Mesendoderm (in vitro differentiated cells): ENCODE measurements at regions not wholly inside any gene's neighbourhood (a gene's known extent, or its start where the extent isn't known, plus 50 kb on each side); places are given as distances from the start of the nearest gene placed in this dataset.

Experiments used
- DNase-seq: peaks from one replicate; pipeline ENCODE4 v3.0.0; 2013
- H2AK5ac ChIP-seq: 2 replicates; pipeline ENCODE4 v1.6.1; 2013; ENCODE audit warnings: low read length, inconsistent platforms
- H2BK120ac ChIP-seq: 2 replicates; pipeline ENCODE4 v1.6.1; 2013; ENCODE audit warnings: low read depth, mild to moderate bottlenecking, low read length, moderate library complexity, mixed read lengths
- H2BK15ac ChIP-seq: replicated peaks from 2 replicates; pipeline ENCODE4 v1.6.1; 2013; ENCODE audit warnings: low read depth, mild to moderate bottlenecking, moderate library complexity
- H2BK5ac ChIP-seq: 2 replicates; pipeline ENCODE4 v1.6.1; 2013; ENCODE audit warnings: low read length, inconsistent platforms
- H3K18ac ChIP-seq: 2 replicates; pipeline ENCODE4 v1.6.1; 2013; ENCODE audit warnings: mild to moderate bottlenecking, low read length, mixed read lengths
- H3K23ac ChIP-seq: one replicate; pipeline ENCODE4 v1.6.1; 2013; ENCODE audit warnings: low read length
- H3K27ac ChIP-seq: 2 replicates; pipeline ENCODE4 v1.5.1; 2013; ENCODE audit warnings: low read depth, mild to moderate bottlenecking, inconsistent platforms, low read length, moderate library complexity
- H3K27me3 ChIP-seq: 2 replicates; pipeline ENCODE4 v1.6.1; 2013; ENCODE audit warnings: low read length, control low read depth, mild to moderate bottlenecking, inconsistent platforms; ENCODE audit not compliant: insufficient read depth, poor library complexity
- H3K36me3 ChIP-seq: 2 replicates; pipeline ENCODE4 v1.6.1; 2013; ENCODE audit warnings: low read length, inconsistent platforms; ENCODE audit not compliant: control insufficient read depth, insufficient read depth
- H3K4ac ChIP-seq: one replicate; pipeline ENCODE4 v1.6.1; 2013; ENCODE audit warnings: low read depth, mild to moderate bottlenecking, low read length, moderate library complexity
- H3K4me1 ChIP-seq: 2 replicates; pipeline ENCODE4 v1.6.1; 2013; ENCODE audit warnings: low read depth, low read length, inconsistent platforms; ENCODE audit not compliant: control insufficient read depth
- H3K4me2 ChIP-seq: 2 replicates; pipeline ENCODE4 v1.6.1; 2013; ENCODE audit warnings: low read length
- H3K4me3 ChIP-seq: 2 replicates; pipeline ENCODE4 v1.5.1; 2013; ENCODE audit warnings: mild to moderate bottlenecking, low read length
- H3K56ac ChIP-seq: one replicate; pipeline ENCODE4 v1.6.1; 2013; ENCODE audit warnings: low read length
- H3K79me1 ChIP-seq: 2 replicates; pipeline ENCODE4 v1.6.1; 2013; ENCODE audit warnings: low read length, inconsistent platforms
- H3K79me2 ChIP-seq: 2 replicates; pipeline ENCODE4 v1.6.1; 2013; ENCODE audit warnings: mild to moderate bottlenecking, low read length; ENCODE audit not compliant: control insufficient read depth, insufficient read depth
- H3K9ac ChIP-seq: 2 replicates; pipeline ENCODE4 v1.6.1; 2013; ENCODE audit warnings: low read length, inconsistent platforms
- H4K5ac ChIP-seq: one replicate; pipeline ENCODE4 v1.6.1; 2013; ENCODE audit warnings: low read length
- H4K8ac ChIP-seq: one replicate; pipeline ENCODE4 v1.6.1; 2013; ENCODE audit warnings: low read depth, mild to moderate bottlenecking, control low read depth, low read length, moderate library complexity
- WGBS: extraction: QIAGEN DNeasy Blood & Tissue Kit; methylation state at CpG from one replicate; pipeline ENCODE4 v1.1.7; 2013; ENCODE audit warnings: low lambda C conversion rate, missing lambda C conversion rate; ENCODE audit not compliant: insufficient coverage; ENCODE audit errors: extremely low coverage; 5-methylcytosine and 5-hydroxymethylcytosine counted together

DNA sequence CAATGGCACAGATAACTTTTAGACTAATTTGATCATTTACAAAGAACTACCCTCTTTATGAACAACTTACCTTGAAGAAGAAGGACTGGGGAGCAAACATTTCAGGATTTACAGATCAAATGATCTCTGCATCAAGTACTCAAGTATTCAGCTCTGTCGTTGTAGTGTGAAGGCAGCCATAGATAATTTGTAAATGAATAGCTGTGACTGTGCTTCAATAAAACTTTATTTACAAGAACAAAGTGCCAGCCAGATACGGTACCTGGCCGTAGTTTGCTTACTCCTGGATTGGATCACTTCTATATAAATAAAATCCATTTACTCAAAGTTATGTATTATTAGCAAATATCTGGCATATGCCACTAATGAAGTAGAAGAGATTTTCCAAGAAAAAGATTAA lies 388.2 kb upstream of the SEMA3A start:
- H3K9ac ChIP-seq: no peak overlapping the region
- DNase-seq: no peak
- no CpG with 5 or more reads among the region's 3 CpGs for WGBS
- no peak overlapping the region for H3K4me3 ChIP-seq
- no peak overlapping the region for H3K4ac ChIP-seq
- H3K56ac ChIP-seq: no peak overlapping the region
- H3K23ac ChIP-seq: no peak overlapping the region
- H2BK15ac ChIP-seq: no peak overlapping the region
- no peak overlapping the region for H2AK5ac ChIP-seq
- no peak overlapping the region for H2BK120ac ChIP-seq
- H3K79me2 ChIP-seq: no peaks in the 10 kb centered on the region
- no peak overlapping the region for H3K18ac ChIP-seq
- H4K8ac ChIP-seq: no peak overlapping the region
- H3K36me3 ChIP-seq: no peaks in the 10 kb centered on the region
- H2BK5ac ChIP-seq: no peak overlapping the region
- H3K4me1 ChIP-seq: no peaks in the 10 kb centered on the region
- H4K5ac ChIP-seq: no peak overlapping the region
- H3K4me2 ChIP-seq: no peak overlapping the region
- H3K27me3 ChIP-seq: no peaks in the 10 kb centered on the region
- no peaks in the 10 kb centered on the region for H3K79me1 ChIP-seq
- H3K27ac ChIP-seq: no peak overlapping the region

DNA sequence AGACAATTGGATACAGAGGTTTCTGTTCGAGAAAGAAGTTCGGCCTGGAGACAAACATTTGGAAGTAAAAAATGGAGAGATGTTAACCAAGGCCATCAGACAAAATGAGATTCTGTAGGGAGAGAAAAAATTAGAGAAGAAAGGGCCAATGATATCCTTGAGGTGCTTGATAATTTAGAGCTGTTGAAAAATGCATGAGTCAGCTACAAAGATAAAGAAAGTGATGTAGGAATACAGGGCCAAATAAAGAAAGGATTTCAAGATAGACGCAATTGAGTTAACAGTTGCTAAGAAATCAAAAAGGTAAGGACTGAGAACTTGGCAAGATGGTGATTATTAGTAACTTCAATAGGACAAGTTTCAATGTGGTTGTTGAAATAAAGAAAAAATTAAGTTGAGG lies 384.2 kb upstream of the SEMA3A start:
- whole genome bisulfite sequencing: no CpG with 5 or more reads among the region's 3 CpGs
- no peak overlapping the region for H3K23ac ChIP-seq
- H2BK5ac ChIP-seq: no peak overlapping the region
- no peak overlapping the region for H3K9ac ChIP-seq
- H3K56ac ChIP-seq: no peak overlapping the region
- no peak overlapping the region for H3K18ac ChIP-seq
- H2BK120ac ChIP-seq: no peak overlapping the region
- H3K27ac ChIP-seq: no peak overlapping the region
- H3K79me1 ChIP-seq: no peaks in the 10 kb centered on the region
- H3K27me3 ChIP-seq: no peaks in the 10 kb centered on the region
- no peak for DNase-seq
- H3K4me3 ChIP-seq: no peak overlapping the region
- H3K79me2 ChIP-seq: no peaks in the 10 kb centered on the region
- H2BK15ac ChIP-seq: no peak overlapping the region
- H3K4me1 ChIP-seq: no peaks in the 10 kb centered on the region
- no peaks in the 10 kb centered on the region for H3K36me3 ChIP-seq
- no peak overlapping the region for H3K4ac ChIP-seq
- H2AK5ac ChIP-seq: no peak overlapping the region
- H4K8ac ChIP-seq: no peak overlapping the region
- H3K4me2 ChIP-seq: no peak overlapping the region
- no peak overlapping the region for H4K5ac ChIP-seq

DNA sequence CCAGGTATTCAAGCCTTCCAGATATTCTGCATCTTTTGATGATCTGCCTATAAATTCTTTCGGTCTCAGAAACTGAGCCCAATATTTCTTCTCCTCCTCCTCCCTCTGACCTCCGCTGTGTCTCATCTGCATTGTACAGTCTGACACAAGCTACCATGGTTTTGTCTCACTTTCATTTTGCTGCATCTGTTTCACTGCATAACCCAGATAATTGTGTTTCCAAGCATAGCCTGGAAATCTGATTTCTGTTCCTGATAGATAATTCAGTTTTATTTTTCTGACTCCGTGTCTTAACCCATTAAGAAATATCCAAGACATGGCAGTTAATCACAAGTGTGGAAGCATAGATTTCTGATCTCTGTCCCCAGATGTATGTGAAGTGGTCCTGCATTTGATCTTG lies 374.2 kb upstream of the SEMA3A start:
- no peak overlapping the region for H4K8ac ChIP-seq
- no peak overlapping the region for H3K18ac ChIP-seq
- no peak overlapping the region for H3K27ac ChIP-seq
- H3K36me3 ChIP-seq: no peaks in the 10 kb centered on the region
- no peak for DNase-seq
- no peaks in the 10 kb centered on the region for H3K79me2 ChIP-seq
- WGBS: no CpG with 5 or more reads among the region's 3 CpGs
- H3K4me3 ChIP-seq: no peak overlapping the region
- no peak overlapping the region for H3K56ac ChIP-seq
- no peak overlapping the region for H2AK5ac ChIP-seq
- no peak overlapping the region for H2BK120ac ChIP-seq
- H4K5ac ChIP-seq: no peak overlapping the region
- H3K79me1 ChIP-seq: no peaks in the 10 kb centered on the region
- no peaks in the 10 kb centered on the region for H3K4me1 ChIP-seq
- H3K27me3 ChIP-seq: no peaks in the 10 kb centered on the region
- no peak overlapping the region for H2BK5ac ChIP-seq
- H3K23ac ChIP-seq: no peak overlapping the region
- no peak overlapping the region for H3K9ac ChIP-seq
- no peak overlapping the region for H3K4me2 ChIP-seq
- no peak overlapping the region for H2BK15ac ChIP-seq
- no peak overlapping the region for H3K4ac ChIP-seq

DNA sequence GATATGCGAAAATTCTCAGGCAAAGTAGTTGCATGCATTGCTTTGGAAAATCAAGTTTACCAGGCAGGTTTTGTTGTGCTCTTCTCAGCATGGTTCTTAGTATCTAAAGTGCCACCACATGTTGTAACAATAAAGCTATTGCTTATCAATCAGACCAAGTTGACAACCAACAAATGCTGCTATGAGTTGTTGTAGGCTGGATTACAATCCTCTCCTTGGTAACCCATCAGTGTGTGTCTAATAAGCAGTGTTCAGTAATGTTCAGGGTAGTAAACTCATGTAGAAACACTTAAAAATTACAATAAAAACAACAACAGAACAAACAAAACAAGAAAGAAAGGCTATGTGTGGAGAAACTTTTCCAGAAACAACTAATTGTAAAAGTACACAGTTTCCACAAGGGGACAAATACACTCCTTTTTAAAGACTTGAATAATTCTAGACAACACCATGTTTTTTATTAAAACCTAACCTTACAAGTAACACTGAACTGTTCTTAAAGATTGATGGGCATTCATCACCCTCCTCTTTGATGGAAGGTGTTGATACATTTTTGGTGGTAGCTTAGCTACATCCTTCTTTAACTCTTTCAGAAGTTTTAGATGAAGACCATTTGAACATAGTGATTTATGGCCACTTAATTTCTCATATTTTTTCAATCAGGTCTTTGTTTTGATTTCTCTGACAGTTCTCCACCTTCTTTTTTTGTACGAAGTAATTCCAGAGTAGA lies 370.9 kb upstream of the SEMA3A start:
- Histone ChIP-seq H2BK120ac (no peak overlapping the region), H3K79me1 (no peaks in the 10 kb centered on the region), H3K9ac (no peak overlapping the region), H3K4me2 (no peak overlapping the region), H4K8ac (no peak overlapping the region), H3K27ac (no peak overlapping the region), H3K4me3 (no peak overlapping the region), H3K36me3 (no peaks in the 10 kb centered on the region), H2AK5ac (no peak overlapping the region), H2BK5ac (no peak overlapping the region), H4K5ac (no peak overlapping the region), H3K4me1 (no peaks in the 10 kb centered on the region), H3K18ac (no peak overlapping the region), H3K23ac (no peak overlapping the region), H2BK15ac (no peak overlapping the region), H3K27me3 (no peaks in the 10 kb centered on the region), H3K56ac (no peak overlapping the region), H3K79me2 (no peaks in the 10 kb centered on the region), H3K4ac (no peak overlapping the region)
- DNase-seq: peak; percentile 17
- WGBS: no CpG with 5 or more reads among the region's 2 CpGs

DNA sequence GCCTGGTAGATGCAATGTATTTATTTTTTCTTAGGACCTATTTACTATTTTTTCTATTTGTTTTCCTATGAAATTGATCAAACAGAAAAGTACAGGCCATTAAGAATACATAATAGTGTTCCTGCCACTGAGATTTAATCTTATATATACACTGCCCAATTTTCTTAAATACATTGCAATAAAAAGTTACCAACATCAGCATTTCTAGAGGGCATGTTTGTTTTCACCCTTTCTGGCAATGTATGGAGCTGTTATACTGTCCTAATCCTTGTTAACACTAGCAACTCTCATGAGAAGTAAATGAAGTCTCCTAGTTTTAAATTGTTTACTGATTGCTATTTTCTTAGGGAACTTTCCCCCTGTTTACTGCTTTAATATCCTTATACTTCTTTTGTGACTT lies 359.1 kb upstream of the SEMA3A start:
- no peak for DNase-seq
- Histone ChIP-seq H3K27ac (no peak overlapping the region), H3K36me3 (no peaks in the 10 kb centered on the region), H2BK15ac (no peak overlapping the region), H2BK120ac (no peak overlapping the region), H3K56ac (no peak overlapping the region), H3K9ac (no peak overlapping the region), H3K4me3 (no peak overlapping the region), H4K8ac (no peak overlapping the region), H4K5ac (no peak overlapping the region), H3K4ac (no peak overlapping the region), H3K4me2 (no peak overlapping the region), H3K79me2 (no peaks in the 10 kb centered on the region), H2BK5ac (no peak overlapping the region), H3K79me1 (no peaks in the 10 kb centered on the region), H3K23ac (no peak overlapping the region), H3K27me3 (no peaks in the 10 kb centered on the region), H2AK5ac (no peak overlapping the region), H3K4me1 (no peaks in the 10 kb centered on the region), H3K18ac (no peak overlapping the region)

DNA sequence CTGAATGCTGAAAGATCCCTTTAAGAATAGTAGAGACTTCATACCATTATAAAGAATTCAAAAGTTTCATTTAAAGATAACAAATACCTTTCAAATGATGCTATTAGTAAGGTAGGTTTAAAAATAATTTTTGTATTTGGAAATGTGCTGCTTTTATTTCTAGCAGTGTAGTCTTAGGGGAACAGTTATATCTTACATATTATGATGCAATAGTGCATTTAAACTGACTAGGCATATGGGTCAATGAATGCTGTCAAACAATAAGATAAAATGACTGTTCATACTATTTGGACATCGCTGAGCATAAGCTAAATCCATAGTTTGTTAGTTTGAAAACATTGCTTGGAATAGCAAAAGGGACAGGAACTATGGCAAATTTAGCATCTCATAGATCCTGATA lies 354.8 kb upstream of the SEMA3A start:
- H3K23ac ChIP-seq: no peak overlapping the region
- H3K56ac ChIP-seq: no peak overlapping the region
- H3K27ac ChIP-seq: no peak overlapping the region
- WGBS: no CpG with 5 or more reads among the region's 1 CpG
- no peak overlapping the region for H4K5ac ChIP-seq
- no peak overlapping the region for H3K4me3 ChIP-seq
- H4K8ac ChIP-seq: no peak overlapping the region
- no peaks in the 10 kb centered on the region for H3K79me1 ChIP-seq
- H3K18ac ChIP-seq: no peak overlapping the region
- no peaks in the 10 kb centered on the region for H3K36me3 ChIP-seq
- H2BK120ac ChIP-seq: no peak overlapping the region
- no peak overlapping the region for H2AK5ac ChIP-seq
- H3K4me2 ChIP-seq: no peak overlapping the region
- H3K4ac ChIP-seq: no peak overlapping the region
- H3K4me1 ChIP-seq: peaks cover 2% of the 10 kb centered on the region
- H3K79me2 ChIP-seq: no peaks in the 10 kb centered on the region
- H2BK5ac ChIP-seq: no peak overlapping the region
- H3K27me3 ChIP-seq: no peaks in the 10 kb centered on the region
- H3K9ac ChIP-seq: no peak overlapping the region
- H2BK15ac ChIP-seq: no peak overlapping the region
- DNase-seq: no peak
